H1 (cell line): ENCODE measurements at regions not wholly inside any gene's neighbourhood (a gene's known extent, or its start where the extent isn't known, plus 50 kb on each side); places are given as distances from the start of the nearest gene placed in this dataset.

Experiments
- CTCF ChIA-PET: fragments of 300-600 bp; sonication (Branson Sonifier 250); formaldehyde crosslinking; loops from one replicate; lab custom pipeline; 2021; ENCODE audit not compliant: partially characterized antibody; lab: Charles Lee
- POLR2A ChIA-PET: fragments of 300-600 bp; sonication (Branson Sonifier 250); formaldehyde crosslinking; loops from one replicate; lab custom pipeline; 2021; ENCODE audit warnings: inconsistent platforms; ENCODE audit not compliant: partially characterized antibody; lab: Charles Lee
- DNase-seq, 2 experiments: peaks; one replicate each; pipeline versions ENCODE4 v3.0.0 to v3.0.0-alpha.2; 2010 to 2022; ENCODE audit warnings: low spot score in 2 of 2, low read depth in 1 of 2, mixed read lengths in 1 of 2
- FAIRE-seq: peaks from 2 replicates; lab custom pipeline; 2011; peaks lifted over from hg19 to GRCh38; lab: Jason Lieb, UNC
- H2AFZ ChIP-seq: 2 replicates; pipeline ENCODE4 v1.8.1; 2012; ENCODE audit warnings: low read length, inconsistent platforms
- H2AK5ac ChIP-seq: 2 replicates; pipeline ENCODE4 v1.6.1; 2013; ENCODE audit warnings: low read depth, low read length
- H2BK120ac ChIP-seq: replicated peaks from 2 replicates; pipeline ENCODE3; 2013; ENCODE audit warnings: low read depth, low read length, inconsistent platforms
- H2BK12ac ChIP-seq: 2 replicates; pipeline ENCODE4 v1.6.1; 2013; ENCODE audit warnings: low read depth, low read length
- H2BK15ac ChIP-seq: 2 replicates; pipeline ENCODE4 v1.6.1; 2013; ENCODE audit warnings: low read length
- H2BK20ac ChIP-seq: 2 replicates; pipeline ENCODE4 v1.6.1; 2013; ENCODE audit warnings: low read length
- H2BK5ac ChIP-seq: 2 replicates; pipeline ENCODE4 v1.6.1; 2013; ENCODE audit warnings: low read depth, low read length
- H3K14ac ChIP-seq: 2 replicates; pipeline ENCODE4 v1.6.1; 2013; ENCODE audit warnings: inconsistent platforms; ENCODE audit not compliant: insufficient read length
- H3K18ac ChIP-seq: 2 replicates; pipeline ENCODE4 v1.6.1; 2013; ENCODE audit warnings: low read length; ENCODE audit errors: extremely low read depth
- H3K23ac ChIP-seq: 2 replicates; pipeline ENCODE4 v1.6.1; 2013; ENCODE audit warnings: inconsistent platforms; ENCODE audit not compliant: insufficient read length
- H3K23me2 ChIP-seq: 2 replicates; pipeline ENCODE4 v1.6.1; 2013; ENCODE audit warnings: low read depth, low read length
- H3K27ac ChIP-seq: 2 replicates; pipeline ENCODE4 v1.6.1; 2011; ENCODE audit warnings: low read depth, low read length, inconsistent platforms
- H3K27me3 ChIP-seq, 4 experiments: replicated peaks in 1 of 4; 1 replicate in 1 of 4; 2 replicates in 3 of 4; pipeline versions ENCODE4 v1.6.1 to v1.8.1; 2011 to 2013; ENCODE audit warnings: low read length in 3 of 4, mild to moderate bottlenecking in 3 of 4, inconsistent platforms in 2 of 4, mixed read lengths in 2 of 4, moderate library complexity in 1 of 4; ENCODE audit not compliant: control insufficient read depth in 3 of 4, insufficient read depth in 3 of 4; ENCODE audit errors: extremely low read depth in 1 of 4
- H3K36me3 ChIP-seq, 4 experiments: 2 replicates each; pipeline versions ENCODE4 v1.6.1 to v1.8.1; 2011 to 2013; ENCODE audit warnings: mild to moderate bottlenecking in 4 of 4, low read length in 3 of 4, moderate library complexity in 2 of 4, control low read depth in 1 of 4, inconsistent platforms in 1 of 4; ENCODE audit not compliant: insufficient read depth in 4 of 4, control insufficient read depth in 2 of 4
- H3K4ac ChIP-seq: replicated peaks from 2 replicates; pipeline ENCODE3; 2013; ENCODE audit warnings: low read length, low read depth, mixed read lengths, inconsistent platforms; ENCODE audit not compliant: insufficient read length
- H3K4me1 ChIP-seq, 4 experiments: replicated peaks in 1 of 4; 1 replicate in 1 of 4; 2 replicates in 3 of 4; pipeline versions ENCODE4 v1.6.1 to v1.8.1; 2011 to 2013; ENCODE audit warnings: low read length in 3 of 4, inconsistent platforms in 2 of 4, mixed read lengths in 1 of 4; ENCODE audit not compliant: insufficient read depth in 4 of 4, control insufficient read depth in 3 of 4
- H3K4me2 ChIP-seq, 2 experiments: 2 replicates each; pipeline versions ENCODE4 v1.6.1 to v1.8.1; 2011 to 2013; ENCODE audit warnings: low read depth in 2 of 2, low read length in 2 of 2, control low read depth in 1 of 2, inconsistent platforms in 1 of 2, mild to moderate bottlenecking in 1 of 2; ENCODE audit not compliant: insufficient read depth in 1 of 2
- H3K4me3 ChIP-seq, 4 experiments: fragments of 200-600, 300-600 bp in 1 of 4; sonication (generic), shearing (Covaris generic), sonication (Bioruptor Twin) in 1 of 4; 2 replicates each; pipeline versions ENCODE4 v1.5.1 to v1.8.1; 2011 to 2016; ENCODE audit warnings: low read length in 4 of 4, low read depth in 3 of 4, control low read depth in 2 of 4, inconsistent platforms in 2 of 4, mild to moderate bottlenecking in 2 of 4, mixed read lengths in 1 of 4, moderate library complexity in 1 of 4; ENCODE audit not compliant: insufficient read depth in 2 of 4; ENCODE audit errors: extremely low read depth in 1 of 4
- H3K56ac ChIP-seq: replicated peaks from 2 replicates; pipeline ENCODE3; 2013; ENCODE audit warnings: low read depth, mild to moderate bottlenecking, mixed read lengths, low read length, inconsistent platforms; ENCODE audit not compliant: insufficient read length
- H3K79me1 ChIP-seq: 2 replicates; pipeline ENCODE4 v1.6.1; 2013; ENCODE audit warnings: low read depth, low read length, control low read depth
- H3K79me2 ChIP-seq, 2 experiments: 2 replicates each; pipeline versions ENCODE4 v1.6.1 to v1.8.1; 2012 to 2013; ENCODE audit warnings: low read length in 2 of 2, mild to moderate bottlenecking in 2 of 2, inconsistent platforms in 1 of 2; ENCODE audit not compliant: insufficient read depth in 2 of 2, control insufficient read depth in 1 of 2
- H3K9ac ChIP-seq, 4 experiments: replicated peaks in 1 of 4; 1 replicate in 1 of 4; 2 replicates in 3 of 4; pipeline versions ENCODE4 v1.6.1 to v1.8.1; 2011 to 2013; ENCODE audit warnings: low read depth in 3 of 4, low read length in 3 of 4, control low read depth in 2 of 4, mild to moderate bottlenecking in 2 of 4, moderate library complexity in 2 of 4, inconsistent platforms in 1 of 4; ENCODE audit errors: extremely low read depth in 1 of 4
- H3K9me3 ChIP-seq, 2 experiments: 2 replicates each; pipeline versions ENCODE4 v1.6.1 to v1.8.1; 2012 to 2013; ENCODE audit warnings: mild to moderate bottlenecking in 2 of 2, moderate library complexity in 2 of 2, control low read depth in 1 of 2, inconsistent platforms in 1 of 2, low read depth in 1 of 2, low read length in 1 of 2, mixed read lengths in 1 of 2; ENCODE audit not compliant: insufficient read depth in 2 of 2
- H4K20me1 ChIP-seq, 2 experiments: replicated peaks in 1 of 2; 2 replicates each; pipeline versions ENCODE3 to v1.8.1; 2011 to 2013; ENCODE audit warnings: inconsistent platforms in 2 of 2, low read length in 2 of 2, mild to moderate bottlenecking in 1 of 2; ENCODE audit not compliant: insufficient read depth in 2 of 2, control insufficient read depth in 1 of 2
- H4K5ac ChIP-seq: 2 replicates; pipeline ENCODE4 v1.6.1; 2013; ENCODE audit warnings: low read length, low read depth, mixed read lengths, inconsistent platforms; ENCODE audit not compliant: insufficient read length
- H4K8ac ChIP-seq: 2 replicates; pipeline ENCODE4 v1.8.0; 2013; ENCODE audit warnings: mild to moderate bottlenecking, moderate library complexity, low read length, inconsistent platforms; ENCODE audit not compliant: insufficient read depth; ENCODE audit errors: extremely low read depth
- H4K91ac ChIP-seq: replicated peaks from 2 replicates; pipeline ENCODE3; 2013; ENCODE audit warnings: low read length, mixed read lengths, inconsistent platforms; ENCODE audit not compliant: insufficient read length
- CBX8 ChIP-seq: fragments of 300-800, 300-1000 bp; sonication (generic); IDR thresholded peaks from 2 replicates; pipeline ENCODE4 v1.7.1; 2016; ENCODE audit warnings: low read depth, low read length, borderline replicate concordance
- CTBP2 ChIP-seq: IDR thresholded peaks from 2 replicates; pipeline ENCODE4 v1.7.0; 2011; ENCODE audit warnings: borderline replicate concordance, mild to moderate bottlenecking, moderate library complexity, mixed read lengths, low read length; ENCODE audit not compliant: insufficient read depth, insufficient read length
- EZH2 ChIP-seq: fragments of 200-600 bp; sonication (generic); IDR thresholded peaks from 2 replicates; pipeline ENCODE4 v1.7.1; 2012; ENCODE audit warnings: low read depth, mild to moderate bottlenecking, moderate library complexity, low read length, inconsistent platforms; ENCODE audit not compliant: severe bottlenecking
- KDM1A ChIP-seq: fragments of 200-600, 300-600 bp; sonication (generic); IDR thresholded peaks from 2 replicates; pipeline ENCODE4 v1.7.1; 2016; ENCODE audit warnings: mild to moderate bottlenecking, low read length, borderline replicate concordance
- NRF1 ChIP-seq: IDR thresholded peaks from 2 replicates; pipeline ENCODE4 v1.6.1; 2011; ENCODE audit warnings: mild to moderate bottlenecking, low read depth, low read length, improper control_type of control experiment
- SP2 ChIP-seq: IDR thresholded peaks from 2 replicates; pipeline ENCODE4 v1.6.1; 2012; ENCODE audit warnings: mild to moderate bottlenecking, low read length, inconsistent platforms
- TAF1 ChIP-seq: IDR thresholded peaks from 2 replicates; pipeline ENCODE4 v1.6.1; 2011; ENCODE audit warnings: mild to moderate bottlenecking, low read depth, low read length
- TAF7 ChIP-seq: optimal IDR thresholded peaks from 2 replicates; pipeline ENCODE3; 2011; ENCODE audit warnings: low read depth, mild to moderate bottlenecking, inconsistent platforms, low read length, moderate library complexity, borderline replicate concordance
- YY1 ChIP-seq: IDR thresholded peaks from 2 replicates; pipeline ENCODE4 v1.6.1; 2011; ENCODE audit warnings: low read depth, mild to moderate bottlenecking, low read length
- WGBS, 2 experiments: shearing (Covaris generic) in 1 of 2; methylation state at CpG; one replicate each; pipeline versions ENCODE4 v1.1.6 to v1.1.7; 2013 to 2015; ENCODE audit warnings: low lambda C conversion rate in 2 of 2, mixed read lengths in 2 of 2, inconsistent platforms in 1 of 2, low coverage in 1 of 2, missing lambda C conversion rate in 1 of 2; ENCODE audit not compliant: insufficient replicate concordance in 2 of 2, insufficient coverage in 1 of 2, insufficient read length in 1 of 2; ENCODE audit errors: extremely low coverage in 1 of 2, missing lambda C conversion rate in 1 of 2; 5-methylcytosine and 5-hydroxymethylcytosine counted together
- TF ChIP-seq, protein P1 (sequence below): IDR thresholded peaks from 2 replicates; pipeline ENCODE4 v1.6.1; 2011; ENCODE audit warnings: low read length, improper control_type of control experiment
- TF ChIP-seq, protein P2 (sequence below), 3 experiments: IDR thresholded peaks; 1 replicate in 2 of 3; 2 replicates in 1 of 3; pipeline versions ENCODE4 v1.5.1 to v1.6.1; 2011; ENCODE audit warnings: low read length in 3 of 3, mild to moderate bottlenecking in 3 of 3, inconsistent platforms in 2 of 3, low read depth in 1 of 3, moderate library complexity in 1 of 3; ENCODE audit not compliant: insufficient read depth in 1 of 3; ENCODE audit errors: control extremely low read depth in 1 of 3

DNA sequence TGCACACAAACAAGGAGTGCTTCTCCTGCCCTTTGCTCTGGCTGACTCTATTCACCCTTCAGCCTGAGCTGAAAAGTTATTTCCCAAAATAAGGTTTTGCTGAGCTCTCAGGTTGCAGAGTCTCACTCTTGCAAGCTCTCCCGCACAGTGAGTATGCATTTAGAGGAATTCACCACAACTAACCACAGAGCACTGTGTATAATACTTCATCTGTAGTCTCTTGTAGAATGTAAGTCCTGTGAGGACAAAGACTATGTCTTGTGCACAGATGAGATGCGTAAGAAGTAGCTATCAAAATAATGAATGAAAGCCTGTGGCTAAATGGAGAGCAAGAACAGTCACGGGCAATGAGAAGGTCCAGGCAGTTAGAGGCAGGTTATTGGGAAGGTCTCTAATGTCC is 156.5 kb upstream of the SLCO3A1 start:
- Histone ChIP-seq H3K14ac (no peak overlapping the region), H3K27me3 (no peaks in the 10 kb centered on the region), H3K23me2 (no peaks in the 10 kb centered on the region), H2BK20ac (no peak overlapping the region), H3K18ac (no peak overlapping the region), H3K4ac (no peak overlapping the region), H3K56ac (no peak overlapping the region), H3K9ac (no peak overlapping the region), H2BK12ac (no peak overlapping the region), H3K4me3 (no peak overlapping the region), H4K8ac (no peak overlapping the region), H4K5ac (no peak overlapping the region), H3K79me2 (no peaks in the 10 kb centered on the region), H2AK5ac (no peak overlapping the region), H3K4me2 (no peak overlapping the region), H3K4me1 (no peaks in the 10 kb centered on the region), H2BK5ac (no peak overlapping the region), H4K91ac (no peak overlapping the region), H2AFZ (no peak overlapping the region), H2BK120ac (no peak overlapping the region), H3K9me3 (no peaks in the 10 kb centered on the region), H4K20me1 (no peaks in the 10 kb centered on the region), H3K23ac (no peak overlapping the region), H3K36me3 (no peaks in the 10 kb centered on the region), H3K79me1 (no peaks in the 10 kb centered on the region), H3K27ac (no peak overlapping the region), H2BK15ac (no peak overlapping the region)
- FAIRE-seq (no peak), DNase-seq (no peak)
- ChIA-PET CTCF (interaction anchor here (0.9 to 4.4 kb wide), 2 partner anchors 9 to 381 kb away, joined by 4 to 50 read pairs; no protein-coding TSS in a partner anchor), POLR2A (no interaction called here)
- WGBS, 2 experiments, result 90% methylated on average over 3 of the region's 3 CpGs; no CpG with 5 or more reads in 1 of the 2 experiments
- no peak for TF ChIP-seq CTBP2
- TF ChIP-seq TAF7, result no peak
- TF ChIP-seq, protein P1, sequence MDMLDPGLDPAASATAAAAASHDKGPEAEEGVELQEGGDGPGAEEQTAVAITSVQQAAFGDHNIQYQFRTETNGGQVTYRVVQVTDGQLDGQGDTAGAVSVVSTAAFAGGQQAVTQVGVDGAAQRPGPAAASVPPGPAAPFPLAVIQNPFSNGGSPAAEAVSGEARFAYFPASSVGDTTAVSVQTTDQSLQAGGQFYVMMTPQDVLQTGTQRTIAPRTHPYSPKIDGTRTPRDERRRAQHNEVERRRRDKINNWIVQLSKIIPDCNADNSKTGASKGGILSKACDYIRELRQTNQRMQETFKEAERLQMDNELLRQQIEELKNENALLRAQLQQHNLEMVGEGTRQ, result no peak
- TF ChIP-seq KDM1A, result no peak
- no peak for TF ChIP-seq YY1
- TF ChIP-seq, protein P2, sequence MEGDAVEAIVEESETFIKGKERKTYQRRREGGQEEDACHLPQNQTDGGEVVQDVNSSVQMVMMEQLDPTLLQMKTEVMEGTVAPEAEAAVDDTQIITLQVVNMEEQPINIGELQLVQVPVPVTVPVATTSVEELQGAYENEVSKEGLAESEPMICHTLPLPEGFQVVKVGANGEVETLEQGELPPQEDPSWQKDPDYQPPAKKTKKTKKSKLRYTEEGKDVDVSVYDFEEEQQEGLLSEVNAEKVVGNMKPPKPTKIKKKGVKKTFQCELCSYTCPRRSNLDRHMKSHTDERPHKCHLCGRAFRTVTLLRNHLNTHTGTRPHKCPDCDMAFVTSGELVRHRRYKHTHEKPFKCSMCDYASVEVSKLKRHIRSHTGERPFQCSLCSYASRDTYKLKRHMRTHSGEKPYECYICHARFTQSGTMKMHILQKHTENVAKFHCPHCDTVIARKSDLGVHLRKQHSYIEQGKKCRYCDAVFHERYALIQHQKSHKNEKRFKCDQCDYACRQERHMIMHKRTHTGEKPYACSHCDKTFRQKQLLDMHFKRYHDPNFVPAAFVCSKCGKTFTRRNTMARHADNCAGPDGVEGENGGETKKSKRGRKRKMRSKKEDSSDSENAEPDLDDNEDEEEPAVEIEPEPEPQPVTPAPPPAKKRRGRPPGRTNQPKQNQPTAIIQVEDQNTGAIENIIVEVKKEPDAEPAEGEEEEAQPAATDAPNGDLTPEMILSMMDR (IDR thresholded peaks at IDR 0.05; ENCODE audit: control extremely low read depth in 1 of 3, insufficient read depth in 1 of 3, low read depth in 1 of 3, low read length in 3 of 3), result no peak
- no peak for TF ChIP-seq TAF1
- no peak for TF ChIP-seq EZH2
- TF ChIP-seq NRF1, result no peak
- TF ChIP-seq SP2, result no peak
- TF ChIP-seq CBX8, result no peak
